Subcutaneous abdominal adipose tissue (tissue), 5 donors: ENCODE measurements at regions not wholly inside any gene's neighbourhood (a gene's known extent, or its start where the extent isn't known, plus 50 kb on each side); places are given as distances from the start of the nearest gene placed in this dataset.
"Not testable (repeated sequence)": the region's sequence is repeated elsewhere in the genome, so short reads cannot be mapped to it uniquely, and the experiment has no call there.

Experiments
- H3K27ac ChIP-seq: one replicate; pipeline ENCODE4 v1.7.0; 2013; ENCODE audit warnings: low read depth, mild to moderate bottlenecking, inconsistent platforms, low read length, moderate library complexity
- H3K27me3 ChIP-seq, 5 donors: one replicate each; pipeline ENCODE4 v1.7.0; 2013; ENCODE audit warnings: low read length in 5 of 5, inconsistent platforms in 1 of 5; ENCODE audit not compliant: control insufficient read depth in 5 of 5, insufficient read depth in 4 of 5
- H3K36me3 ChIP-seq, 5 donors: one replicate each; pipeline ENCODE4 v1.7.0; 2013; ENCODE audit warnings: low read length in 5 of 5; ENCODE audit not compliant: control insufficient read depth in 5 of 5, insufficient read depth in 5 of 5
- H3K4me1 ChIP-seq, 5 donors: one replicate each; pipeline ENCODE4 v1.7.0; 2013; ENCODE audit warnings: low read length in 5 of 5, mild to moderate bottlenecking in 3 of 5, moderate library complexity in 1 of 5; ENCODE audit not compliant: control insufficient read depth in 5 of 5, insufficient read depth in 5 of 5
- H3K4me3 ChIP-seq, 5 donors: one replicate each; pipeline ENCODE4 v1.7.0; 2013; ENCODE audit warnings: low read length in 5 of 5, low read depth in 1 of 5
- H3K9ac ChIP-seq, 5 donors: one replicate each; pipeline ENCODE4 v1.7.0; 2013; ENCODE audit warnings: low read length in 5 of 5, mild to moderate bottlenecking in 4 of 5, moderate library complexity in 3 of 5
- H3K9me3 ChIP-seq, 5 donors: one replicate each; pipeline ENCODE4 v1.7.0; 2013; ENCODE audit warnings: low read length in 5 of 5; ENCODE audit not compliant: control insufficient read depth in 5 of 5
- donor health status: healthy.
- donor health status: healthy.
- donor health status: healthy.
- donor health status: healthy.
- donor health status: healthy.

- H3K27ac ChIP-seq = no peak overlapping the region
- no peaks in the 10 kb centered on the region for H3K9me3 ChIP-seq
- H3K9ac ChIP-seq = no peak overlapping the region
- H3K4me3 ChIP-seq = no peak overlapping the region
- H3K4me1 ChIP-seq = peaks cover 0 to 20% (median 19%) of the 10 kb centered on the region in 5 donors
- peaks cover 4 to 14% (median 11%) of the 10 kb centered on the region in 5 donors for H3K27me3 ChIP-seq
- H3K36me3 ChIP-seq = no peaks in the 10 kb centered on the region
Measured at GRCh38 chr1:10945991-10946509, 66.4 kb upstream of the TARDBP start.

DNA sequence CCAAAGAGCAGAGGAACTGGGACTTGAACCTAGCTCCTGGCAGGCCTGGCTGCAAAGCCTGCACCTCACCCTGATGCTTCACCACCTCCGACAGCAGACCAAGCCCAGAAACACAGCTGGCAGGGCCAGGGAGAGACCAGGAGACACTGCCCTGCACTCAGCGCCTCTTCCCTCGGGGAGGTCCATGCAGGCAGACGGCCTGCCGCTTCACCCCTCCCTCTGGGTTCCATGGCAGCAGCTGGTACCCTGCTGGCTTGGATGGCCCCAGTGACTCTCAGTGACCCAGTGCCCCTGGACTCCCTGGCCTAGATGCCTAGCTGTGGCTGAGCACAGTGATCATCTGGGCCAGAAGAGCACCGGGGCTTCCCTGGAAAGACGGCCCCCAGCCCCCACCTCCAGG is 65.3 kb upstream of the TARDBP start:
- H3K27ac ChIP-seq = no peak overlapping the region
- no peak overlapping the region for H3K4me3 ChIP-seq
- no peaks in the 10 kb centered on the region for H3K9me3 ChIP-seq
- H3K27me3 ChIP-seq = peaks cover 0 to 14% (median 10%) of the 10 kb centered on the region in 5 donors
- no peaks in the 10 kb centered on the region for H3K36me3 ChIP-seq
- H3K4me1 ChIP-seq = peaks cover 0 to 15% (median 13%) of the 10 kb centered on the region in 5 donors
- no peak overlapping the region for H3K9ac ChIP-seq

- Histone ChIP-seq H3K9me3 (no peaks in the 10 kb centered on the region), H3K27me3 (peaks cover 0 to 14% (median 10%) of the 10 kb centered on the region in 5 donors), H3K36me3 (no peaks in the 10 kb centered on the region), H3K27ac (no peak overlapping the region), H3K4me3 (no peak overlapping the region), H3K9ac (no peak overlapping the region), H3K4me1 (peaks cover 0 to 12% (median 10%) of the 10 kb centered on the region in 5 donors)
Measured at GRCh38 chr1:10947691-10948462, 64.6 kb upstream of the TARDBP start.

GRCh38 chr1:10948463-10948775 is 64.0 kb upstream of the TARDBP start:
- H3K9ac ChIP-seq = no peak overlapping the region
- no peak overlapping the region for H3K27ac ChIP-seq
- peaks cover 0 to 12% (median 9%) of the 10 kb centered on the region in 5 donors for H3K27me3 ChIP-seq
- no peaks in the 10 kb centered on the region for H3K36me3 ChIP-seq
- H3K4me1 ChIP-seq = peaks cover 0 to 12% (median 10%) of the 10 kb centered on the region in 5 donors
- H3K4me3 ChIP-seq = no peak overlapping the region
- peaks cover 4 to 5% (median 4%) of the 10 kb centered on the region in 5 donors for H3K9me3 ChIP-seq

GRCh38 chr1:10950316-10951172 is 61.9 kb upstream of the TARDBP start:
- Histone ChIP-seq H3K27ac (no peak overlapping the region), H3K9me3 (peaks cover 8 to 13% (median 11%) of the 10 kb centered on the region in 5 donors), H3K4me1 (no peaks in the 10 kb centered on the region), H3K27me3 (peaks cover 0 to 9% (median 5%) of the 10 kb centered on the region in 5 donors), H3K9ac (no peak overlapping the region), H3K4me3 (no peak overlapping the region), H3K36me3 (no peaks in the 10 kb centered on the region)

GRCh38 chr1:10951298-10951697 is 61.2 kb upstream of the TARDBP start:
- H3K27me3 ChIP-seq, H3K9ac ChIP-seq, H3K27ac ChIP-seq, H3K36me3 ChIP-seq, H3K4me1 ChIP-seq, H3K4me3 ChIP-seq: not testable (repeated sequence)
- peaks cover 8 to 13% (median 11%) of the 10 kb centered on the region in 5 donors for H3K9me3 ChIP-seq

GRCh38 chr1:10951961-10952360 is 60.5 kb upstream of the TARDBP start:
- Histone ChIP-seq H3K27me3 (peaks cover 0 to 6% (median 0%) of the 10 kb centered on the region in 5 donors), H3K27ac (no peak overlapping the region), H3K36me3 (no peaks in the 10 kb centered on the region), H3K4me3 (no peak overlapping the region), H3K9ac (no peak overlapping the region), H3K4me1 (peaks cover 0 to 2% (median 0%) of the 10 kb centered on the region in 5 donors), H3K9me3 (peaks cover 8 to 13% (median 11%) of the 10 kb centered on the region in 5 donors)

DNA sequence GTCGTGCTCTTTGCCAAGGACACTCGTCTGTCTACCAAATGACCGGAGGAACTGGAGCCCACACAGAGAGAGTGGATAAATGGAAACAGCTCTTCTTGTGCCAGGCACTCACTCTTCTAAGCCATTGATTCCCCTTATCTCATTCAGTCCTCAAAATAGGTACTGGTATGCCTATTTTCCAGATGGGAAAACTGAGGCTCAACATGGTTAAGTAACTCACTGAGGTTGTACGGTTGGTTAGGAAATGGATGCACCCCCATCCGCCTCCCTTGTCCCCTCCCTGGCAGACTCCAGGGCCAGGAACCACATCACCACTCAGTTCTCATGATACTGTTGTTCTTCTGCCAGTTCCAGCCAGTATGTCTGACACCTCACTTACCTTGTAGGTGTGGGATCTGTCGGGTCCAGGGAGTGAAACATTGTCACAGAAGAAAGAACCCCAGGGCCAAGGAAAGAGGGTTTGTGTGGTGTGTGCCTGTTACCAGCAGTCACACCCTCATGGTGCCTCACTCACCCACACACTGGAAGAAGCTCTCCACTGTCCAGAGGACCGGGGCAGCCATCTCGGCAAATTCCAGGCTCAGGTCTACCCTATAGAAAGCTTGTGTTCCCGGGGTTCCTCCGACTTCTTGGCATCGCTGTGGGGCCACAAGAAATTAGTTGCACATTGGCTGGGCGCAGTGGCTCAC is 58.8 kb upstream of the TARDBP start:
- peaks cover 8 to 13% (median 11%) of the 10 kb centered on the region in 5 donors for H3K9me3 ChIP-seq
- no peak overlapping the region for H3K9ac ChIP-seq
- H3K36me3 ChIP-seq = no peaks in the 10 kb centered on the region
- no peaks in the 10 kb centered on the region for H3K27me3 ChIP-seq
- H3K4me1 ChIP-seq = peaks cover 0 to 5% (median 0%) of the 10 kb centered on the region in 5 donors
- peak overlapping the region in 1 of 5 donors; percentile 6 for H3K4me3 ChIP-seq
- H3K27ac ChIP-seq = no peak overlapping the region

- no peak overlapping the region for H3K4me3 ChIP-seq
- peaks cover 0 to 4% (median 4%) of the 10 kb centered on the region in 5 donors for H3K27me3 ChIP-seq
- no peak overlapping the region for H3K27ac ChIP-seq
- peaks cover 8 to 13% (median 11%) of the 10 kb centered on the region in 5 donors for H3K9me3 ChIP-seq
- H3K4me1 ChIP-seq = peaks cover 0 to 10% (median 0%) of the 10 kb centered on the region in 5 donors
- no peak overlapping the region for H3K9ac ChIP-seq
- no peaks in the 10 kb centered on the region for H3K36me3 ChIP-seq
Measured at GRCh38 chr1:10957133-10957532, 55.3 kb upstream of the TARDBP start.
